Neural cell (in vitro differentiated cells): ENCODE measurements at regions not wholly inside any gene's neighbourhood (a gene's known extent, or its start where the extent isn't known, plus 50 kb on each side); places are given as distances from the start of the nearest gene placed in this dataset.

Source experiments
- H2AFZ ChIP-seq: fragments of 200-600, 300-800 bp; sonication (generic), shearing (Covaris generic); 2 replicates; pipeline ENCODE4 v1.6.0; 2014; ENCODE audit warnings: low read depth, mild to moderate bottlenecking, antibody characterized with exemption, low read length, moderate library complexity
- H3F3A ChIP-seq: fragments of 200-600 bp; shearing (Covaris generic); 2 replicates; pipeline ENCODE4 v1.6.1; 2016; ENCODE audit warnings: mild to moderate bottlenecking, moderate library complexity, mixed read lengths, antibody characterized with exemption, low read length; ENCODE audit not compliant: insufficient read depth, poor library complexity, severe bottlenecking
- H3K27ac ChIP-seq: fragments of 200-600, 300-800 bp; sonication (generic), shearing (Covaris generic); 2 replicates; pipeline ENCODE4 v1.5.1; 2014; ENCODE audit warnings: mild to moderate bottlenecking, low read length, moderate library complexity
- H3K27me3 ChIP-seq: fragments of 300-800, 200-600 bp; sonication (generic), shearing (Covaris generic); 2 replicates; pipeline ENCODE4 v1.6.0; 2014; ENCODE audit warnings: mild to moderate bottlenecking, low read depth, low read length, moderate library complexity; ENCODE audit not compliant: insufficient read depth
- H3K36me3 ChIP-seq: fragments of 300-800, 200-600 bp; sonication (generic), shearing (Covaris generic); 2 replicates; pipeline ENCODE4 v1.5.1; 2014; ENCODE audit warnings: mild to moderate bottlenecking, antibody characterized with exemption, low read length, moderate library complexity; ENCODE audit not compliant: insufficient read depth
- H3K4me2 ChIP-seq: fragments of 300-800, 200-600 bp; sonication (generic), shearing (Covaris generic); 2 replicates; pipeline ENCODE4 v1.6.0; 2014; ENCODE audit warnings: mild to moderate bottlenecking, low read length
- H3K4me3 ChIP-seq: fragments of 300-800, 200-600 bp; sonication (generic), shearing (Covaris generic); 2 replicates; pipeline ENCODE4 v1.5.1; 2014; ENCODE audit warnings: mild to moderate bottlenecking, low read length, moderate library complexity
- H3K79me2 ChIP-seq: fragments of 200-600 bp; shearing (Covaris generic); replicated peaks from 2 replicates; pipeline ENCODE4 v1.6.0; 2014; ENCODE audit warnings: mild to moderate bottlenecking, low read length, moderate library complexity; ENCODE audit not compliant: insufficient read depth
- H3K9ac ChIP-seq: fragments of 300-800, 200-600 bp; sonication (generic), shearing (Covaris generic); 2 replicates; pipeline ENCODE4 v1.6.1; 2016; ENCODE audit warnings: mild to moderate bottlenecking, low read length, mixed read lengths
- H3K9me2 ChIP-seq: fragments of 200-600 bp; shearing (Covaris generic); 2 replicates; pipeline ENCODE4 v1.6.1; 2016; ENCODE audit warnings: mild to moderate bottlenecking, low read length, mixed read lengths; ENCODE audit not compliant: insufficient read depth
- H3K9me3 ChIP-seq: fragments of 200-600, 300-800 bp; sonication (generic), shearing (Covaris generic); 2 replicates; pipeline ENCODE4 v1.6.1; 2016; ENCODE audit warnings: mild to moderate bottlenecking, mixed run types, low read length, moderate library complexity, mixed read lengths
- H4K20me1 ChIP-seq: fragments of 200-600 bp; shearing (Covaris generic); 2 replicates; pipeline ENCODE4 v1.6.1; 2016; ENCODE audit warnings: mild to moderate bottlenecking, mixed run types; ENCODE audit not compliant: insufficient read depth
- CTCF ChIP-seq: fragments of 450-650 bp; IDR thresholded peaks from 2 replicates; pipeline ENCODE4 v1.5.1; 2014; ENCODE audit warnings: antibody characterized with exemption, mild to moderate bottlenecking, moderate library complexity; ENCODE audit not compliant: poor library complexity, severe bottlenecking
- EP300 ChIP-seq: fragments of 450-650 bp; conservative IDR thresholded peaks from 2 replicates; pipeline ENCODE4 v1.6.1; 2014; ENCODE audit warnings: antibody characterized with exemption, mild to moderate bottlenecking, moderate library complexity; ENCODE audit not compliant: poor library complexity, severe bottlenecking
- EZH2 ChIP-seq: fragments of 200-600, 300-800 bp; shearing (Covaris generic), sonication (generic); IDR thresholded peaks from 2 replicates; pipeline ENCODE4 v1.6.1; 2014; ENCODE audit warnings: antibody characterized with exemption, low read length, borderline replicate concordance, mild to moderate bottlenecking; ENCODE audit not compliant: insufficient read depth, poor library complexity, severe bottlenecking
- MXI1 ChIP-seq: fragments of 450-650 bp; conservative IDR thresholded peaks from 2 replicates; pipeline ENCODE4 v1.6.1; 2014; ENCODE audit warnings: antibody characterized with exemption, mild to moderate bottlenecking; ENCODE audit not compliant: poor library complexity, severe bottlenecking
- POLR2AphosphoS5 ChIP-seq: IDR thresholded peaks from 2 replicates; pipeline ENCODE4 v1.6.1; 2012
- RAD21 ChIP-seq: fragments of 450-650 bp; conservative IDR thresholded peaks from 2 replicates; pipeline ENCODE4 v1.6.1; 2014; ENCODE audit warnings: antibody characterized with exemption, mild to moderate bottlenecking, moderate library complexity
- REST ChIP-seq: IDR thresholded peaks from 2 replicates; pipeline ENCODE4 v1.6.1; 2012; ENCODE audit warnings: borderline replicate concordance
- SMC3 ChIP-seq: fragments of 450-650 bp; conservative IDR thresholded peaks from 2 replicates; pipeline ENCODE4 v1.6.1; 2014; ENCODE audit warnings: antibody characterized with exemption, mild to moderate bottlenecking, moderate library complexity; ENCODE audit not compliant: poor library complexity
- TAF1 ChIP-seq: IDR thresholded peaks from 2 replicates; pipeline ENCODE4 v1.6.1; 2012; ENCODE audit warnings: low read depth

- no peaks in the 10 kb centered on the region for H4K20me1 ChIP-seq
- H3K36me3 ChIP-seq: no peaks in the 10 kb centered on the region
- no peak overlapping the region for H3K4me2 ChIP-seq
- peaks cover 3% of the 10 kb centered on the region for H3K9me3 ChIP-seq
- H3K9ac ChIP-seq: no peak overlapping the region
- no peaks in the 10 kb centered on the region for H3K79me2 ChIP-seq
- H3F3A ChIP-seq: no peaks in the 10 kb centered on the region
- H2AFZ ChIP-seq: no peak overlapping the region
- no peak overlapping the region for H3K4me3 ChIP-seq
- H3K27ac ChIP-seq: no peak overlapping the region
- TF ChIP-seq REST: no peak
- no peak for TF ChIP-seq SMC3
- TF ChIP-seq POLR2AphosphoS5: peak; percentile 29
- TF ChIP-seq EP300: peak; percentile 61
- TF ChIP-seq TAF1: no peak
- H3K27me3 ChIP-seq: no peaks in the 10 kb centered on the region
- H3K9me2 ChIP-seq: no peaks in the 10 kb centered on the region
These were observed 58.2 kb upstream of the RBM47 start for GRCh38 chr4:40687676-40688389.

GRCh38 chr4:40688446-40689095, 58.9 kb upstream of the RBM47 start:
- no peak overlapping the region for H3K9ac ChIP-seq
- no peaks in the 10 kb centered on the region for H3K36me3 ChIP-seq
- no peak overlapping the region for H2AFZ ChIP-seq
- no peaks in the 10 kb centered on the region for H3K27me3 ChIP-seq
- no peaks in the 10 kb centered on the region for H3F3A ChIP-seq
- H4K20me1 ChIP-seq: no peaks in the 10 kb centered on the region
- no peak for TF ChIP-seq MXI1
- TF ChIP-seq REST: no peak
- no peak for TF ChIP-seq CTCF
- no peak for TF ChIP-seq TAF1
- no peak for TF ChIP-seq EZH2
- no peak for TF ChIP-seq POLR2AphosphoS5
- no peak for TF ChIP-seq EP300
- no peak for TF ChIP-seq SMC3
- TF ChIP-seq RAD21: no peak
- no peak overlapping the region for H3K27ac ChIP-seq
- H3K9me2 ChIP-seq: no peaks in the 10 kb centered on the region
- no peaks in the 10 kb centered on the region for H3K79me2 ChIP-seq
- H3K4me2 ChIP-seq: no peak overlapping the region
- no peak overlapping the region for H3K4me3 ChIP-seq
- peaks cover 3% of the 10 kb centered on the region for H3K9me3 ChIP-seq
